ENCODE measurements at regions not wholly inside any gene's neighbourhood (a gene's known extent, or its start where the extent isn't known, plus 50 kb on each side); places are given as distances from the start of the nearest gene placed in this dataset.

- TF ChIP-seq, protein P1, sequence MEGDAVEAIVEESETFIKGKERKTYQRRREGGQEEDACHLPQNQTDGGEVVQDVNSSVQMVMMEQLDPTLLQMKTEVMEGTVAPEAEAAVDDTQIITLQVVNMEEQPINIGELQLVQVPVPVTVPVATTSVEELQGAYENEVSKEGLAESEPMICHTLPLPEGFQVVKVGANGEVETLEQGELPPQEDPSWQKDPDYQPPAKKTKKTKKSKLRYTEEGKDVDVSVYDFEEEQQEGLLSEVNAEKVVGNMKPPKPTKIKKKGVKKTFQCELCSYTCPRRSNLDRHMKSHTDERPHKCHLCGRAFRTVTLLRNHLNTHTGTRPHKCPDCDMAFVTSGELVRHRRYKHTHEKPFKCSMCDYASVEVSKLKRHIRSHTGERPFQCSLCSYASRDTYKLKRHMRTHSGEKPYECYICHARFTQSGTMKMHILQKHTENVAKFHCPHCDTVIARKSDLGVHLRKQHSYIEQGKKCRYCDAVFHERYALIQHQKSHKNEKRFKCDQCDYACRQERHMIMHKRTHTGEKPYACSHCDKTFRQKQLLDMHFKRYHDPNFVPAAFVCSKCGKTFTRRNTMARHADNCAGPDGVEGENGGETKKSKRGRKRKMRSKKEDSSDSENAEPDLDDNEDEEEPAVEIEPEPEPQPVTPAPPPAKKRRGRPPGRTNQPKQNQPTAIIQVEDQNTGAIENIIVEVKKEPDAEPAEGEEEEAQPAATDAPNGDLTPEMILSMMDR (IDR thresholded peaks at IDR 0.05): no peak
- TF ChIP-seq POLR2AphosphoS5 (IDR thresholded peaks at IDR 0.05): no peak
- no peak for TF ChIP-seq POLR2A (IDR thresholded peaks at IDR 0.05; ENCODE audit: low read depth)
- no peak for TF ChIP-seq EP300 (IDR thresholded peaks at IDR 0.05)
Observed at GRCh38 chr1:232454227-232454886, 175.6 kb downstream of the SIPA1L2 start.

Measured in esophagus muscularis mucosa (tissue), 4 donors.